ENCODE measurements at regions not wholly inside any gene's neighbourhood (a gene's known extent, or its start where the extent isn't known, plus 50 kb on each side); places are given as distances from the start of the nearest gene placed in this dataset.
A peak's percentile ranks its signal among the peaks of the same experiment; 100 is the strongest.

DNA sequence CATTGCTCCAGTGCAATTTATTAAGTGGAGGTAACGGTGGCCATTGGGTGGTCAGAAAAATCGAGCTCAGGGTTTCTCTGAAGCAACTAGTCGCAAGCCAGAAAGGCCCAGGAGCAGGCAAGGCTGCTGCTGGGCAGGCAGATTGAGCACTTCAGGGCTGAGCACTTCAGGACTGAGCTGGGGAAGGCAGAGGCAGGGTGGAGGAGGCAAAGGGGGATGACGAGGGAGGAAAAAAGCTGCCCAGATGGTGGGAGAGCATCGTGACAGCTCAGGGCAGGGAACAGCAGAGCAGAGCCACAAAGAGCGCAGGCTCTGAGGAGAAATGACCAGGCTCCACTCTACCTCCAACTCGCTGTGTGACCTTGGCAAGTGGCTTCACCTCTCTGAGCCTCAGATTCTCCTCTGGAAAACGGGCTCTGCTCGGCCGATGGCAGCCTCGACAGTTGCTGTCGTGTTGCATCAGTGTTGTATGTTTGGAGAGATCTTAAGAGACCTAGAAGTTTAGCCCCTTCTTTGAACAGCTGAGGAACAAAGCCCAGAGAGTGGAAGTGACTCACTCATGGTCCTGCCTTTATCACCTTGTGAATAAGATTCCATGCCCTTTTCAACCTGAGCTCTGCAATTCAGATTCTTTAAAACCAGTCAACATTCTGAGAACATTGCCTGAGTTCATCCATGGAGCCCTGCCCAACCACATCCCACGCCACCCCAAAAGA is 141.4 kb downstream of the SYF2 start:
- H3K9me3 ChIP-seq (ENCODE audit: control insufficient read depth, insufficient read depth, low read length), result peaks cover 10% of the 10 kb centered on the region
- no peaks in the 10 kb centered on the region for H4K20me1 ChIP-seq (ENCODE audit: insufficient read depth, low read length)
- no TSS peak for BruUV-seq (replicated peaks)
- H2BK5ac ChIP-seq (ENCODE audit: low read depth, low read length, poor library complexity, severe bottlenecking), result no peak overlapping the region
- peak overlapping the region; percentile 30 for H2AK9ac ChIP-seq (replicated peaks; ENCODE audit: low read depth, low read length, poor library complexity)
- no peak overlapping the region for H4K91ac ChIP-seq (ENCODE audit: insufficient read depth, low read depth, low read length)
- no peak overlapping the region for H3K4me3 ChIP-seq (ENCODE audit: insufficient read depth, low read depth, low read length)
- no peak overlapping the region for H2AFZ ChIP-seq (replicated peaks; ENCODE audit: low read length, poor library complexity)
- no peak overlapping the region for H3K4ac ChIP-seq (ENCODE audit: low read depth, low read length)
- in situ Hi-C loops (cut with MboI; ENCODE audit: low sequenced_read_pairs), result no loop called here
- no peak overlapping the region for H3K23ac ChIP-seq (ENCODE audit: low read depth, low read length)
- no peaks in the 10 kb centered on the region for H3K9me1 ChIP-seq (ENCODE audit: insufficient read depth, low read length)
- H3K4me1 ChIP-seq (ENCODE audit: control insufficient read depth, insufficient read depth, low read length), result no peaks in the 10 kb centered on the region
- ATAC-seq (ENCODE audit: low read depth) (no peak), DNase-seq (no peak)
- ChIA-PET CTCF (no interaction called here), POLR2A (ENCODE audit: unreplicated experiment) (no interaction called here)
- H4K5ac ChIP-seq (ENCODE audit: low read depth, low read length), result no peak overlapping the region
- intact Hi-C loops (cut with micrococcal nuclease), result no loop called here
- peaks cover 79% of the 10 kb centered on the region for H3K27me3 ChIP-seq (ENCODE audit: control insufficient read depth, insufficient read depth, low read length)
- H2BK20ac ChIP-seq (ENCODE audit: low read depth, low read length), result no peak overlapping the region
- H3K79me1 ChIP-seq (ENCODE audit: low read depth in 1 of 2, low read length in 2 of 2), result no peaks in the 10 kb centered on the region
- no peak overlapping the region for H2BK15ac ChIP-seq (ENCODE audit: low read depth, low read length)
- no peak overlapping the region for H3K27ac ChIP-seq (ENCODE audit: insufficient read depth, low read length)
- H2AK5ac ChIP-seq (ENCODE audit: low read depth, low read length), result no peak overlapping the region
- H3K56ac ChIP-seq (ENCODE audit: extremely low read depth, insufficient read depth, low read length), result no peak overlapping the region
- dilution Hi-C loops (cut with HindIII; ENCODE audit: low sequenced_read_pairs, unreplicated experiment), result no loop called here
- H2BK120ac ChIP-seq (ENCODE audit: low read depth, low read length), result no peak overlapping the region
- H3K18ac ChIP-seq (ENCODE audit: low read depth, low read length), result no peak overlapping the region
- H3K4me2 ChIP-seq (ENCODE audit: low read depth, low read length), result no peak overlapping the region
- no peak overlapping the region for H3K9ac ChIP-seq (ENCODE audit: low read depth, low read length)
- no peak overlapping the region for H3K14ac ChIP-seq (replicated peaks; ENCODE audit: low read depth, low read length)
- TF ChIP-seq CHD1 (IDR thresholded peaks at IDR 0.05; ENCODE audit: low read depth, low read length), result no peak
- TF ChIP-seq BHLHE40 (IDR thresholded peaks at IDR 0.05; ENCODE audit: low read depth, low read length), result no peak
- TF ChIP-seq RCOR1 (IDR thresholded peaks at IDR 0.05; ENCODE audit: insufficient replicate concordance, low read length), result no peak
- TF ChIP-seq ELK1 (IDR thresholded peaks at IDR 0.05; ENCODE audit: borderline replicate concordance, low read depth, low read length), result no peak
- no peak for TF ChIP-seq CTCF (conservative IDR thresholded peaks at IDR 0.05; ENCODE audit: low read depth, low read length)
- WGBS, 2 experiments (ENCODE audit: extremely low coverage in 2 of 2, insufficient read length in 1 of 2), result 52% methylated on average over 5 of the region's 13 CpGs; no CpG with 5 or more reads in 1 of the 2 experiments
- no peak overlapping the region for H4K8ac ChIP-seq (ENCODE audit: low read depth in 2 of 2, low read length in 2 of 2)
- no peaks in the 10 kb centered on the region for H3K36me3 ChIP-seq (ENCODE audit: control insufficient read depth, insufficient read depth, low read length)

Measured in IMR-90 (cell line).